ENCODE measurements at regions not wholly inside any gene's neighbourhood (a gene's known extent, or its start where the extent isn't known, plus 50 kb on each side); places are given as distances from the start of the nearest gene placed in this dataset.

GRCh38 chr12:94031763-94032162 is 116.6 kb upstream of the PLXNC1 start:
- H3K4me1 Mint-ChIP-seq (ENCODE audit: low read depth) = peaks cover 6% of the 10 kb centered on the region; the same call in 1 of the 2 replicates
- no peak for TF ChIP-seq CTCF (IDR thresholded peaks at IDR 0.05)
- H3K27me3 Mint-ChIP-seq (ENCODE audit: insufficient read depth) = peaks cover 10% of the 10 kb centered on the region; the same call in 1 of the 2 replicates
- H3K36me3 Mint-ChIP-seq (ENCODE audit: low read depth) = peaks cover 9% of the 10 kb centered on the region; the same call in 1 of the 2 replicates
- no peak for DNase-seq
- no peak overlapping the region for H3K27ac Mint-ChIP-seq
- H3K9me3 Mint-ChIP-seq = peaks cover 12% of the 10 kb centered on the region
- no peak overlapping the region for H3K4me3 Mint-ChIP-seq

GRCh38 chr12:94032368-94032767 is 116.0 kb upstream of the PLXNC1 start:
- Mint-ChIP-seq H3K27ac (no peak overlapping the region), H3K4me3 (no peak overlapping the region), H3K4me1 (ENCODE audit: low read depth) (peaks cover 6% of the 10 kb centered on the region; the same call in 1 of the 2 replicates), H3K9me3 (peaks cover 12% of the 10 kb centered on the region), H3K27me3 (ENCODE audit: insufficient read depth) (peaks cover 10% of the 10 kb centered on the region; the same call in 1 of the 2 replicates), H3K36me3 (ENCODE audit: low read depth) (peaks cover 9% of the 10 kb centered on the region; the same call in 1 of the 2 replicates)
- no peak for DNase-seq
- no peak for TF ChIP-seq CTCF (IDR thresholded peaks at IDR 0.05)

- H3K4me1 Mint-ChIP-seq (ENCODE audit: low read depth) = peaks cover 6% of the 10 kb centered on the region; the same call in 1 of the 2 replicates
- no peak overlapping the region for H3K27ac Mint-ChIP-seq
- DNase-seq = no peak
- no peak for TF ChIP-seq CTCF (IDR thresholded peaks at IDR 0.05)
- peaks cover 9% of the 10 kb centered on the region for H3K9me3 Mint-ChIP-seq
- peaks cover 8% of the 10 kb centered on the region; the same call in 1 of the 2 replicates for H3K27me3 Mint-ChIP-seq (ENCODE audit: insufficient read depth)
- H3K36me3 Mint-ChIP-seq (ENCODE audit: low read depth) = peaks cover 7% of the 10 kb centered on the region; the same call in 1 of the 2 replicates
- H3K4me3 Mint-ChIP-seq = no peak overlapping the region
These were observed 115.3 kb upstream of the PLXNC1 start for GRCh38 chr12:94033101-94033500.

- no peak for DNase-seq
- no peak for TF ChIP-seq CTCF (IDR thresholded peaks at IDR 0.05)
- H3K27ac Mint-ChIP-seq = no peak overlapping the region
- H3K4me3 Mint-ChIP-seq = no peak overlapping the region
- H3K36me3 Mint-ChIP-seq (ENCODE audit: low read depth) = peaks cover 4% of the 10 kb centered on the region; the same call in 1 of the 2 replicates
- H3K4me1 Mint-ChIP-seq (ENCODE audit: low read depth) = peaks cover 6% of the 10 kb centered on the region; the same call in 1 of the 2 replicates
- H3K27me3 Mint-ChIP-seq (ENCODE audit: insufficient read depth) = peaks cover 7% of the 10 kb centered on the region; the same call in 1 of the 2 replicates
- peaks cover 14% of the 10 kb centered on the region for H3K9me3 Mint-ChIP-seq
These were observed 114.6 kb upstream of the PLXNC1 start for GRCh38 chr12:94033784-94034183.

- TF ChIP-seq CTCF (IDR thresholded peaks at IDR 0.05) = no peak
- no peak overlapping the region for H3K27ac Mint-ChIP-seq
- no peaks in the 10 kb centered on the region for H3K4me1 Mint-ChIP-seq (ENCODE audit: low read depth)
- H3K27me3 Mint-ChIP-seq (ENCODE audit: insufficient read depth) = peaks cover 6% of the 10 kb centered on the region; the same call in 1 of the 2 replicates
- no peak overlapping the region for H3K4me3 Mint-ChIP-seq
- H3K9me3 Mint-ChIP-seq = peaks cover 20% of the 10 kb centered on the region
- no peak for DNase-seq
- peaks cover 12% of the 10 kb centered on the region; the same call in 1 of the 2 replicates for H3K36me3 Mint-ChIP-seq (ENCODE audit: low read depth)
These were observed 110.9 kb upstream of the PLXNC1 start for GRCh38 chr12:94037444-94037843.
